OCI-LY3 (cell line): ENCODE measurements at regions not wholly inside any gene's neighbourhood (a gene's known extent, or its start where the extent isn't known, plus 50 kb on each side); places are given as distances from the start of the nearest gene placed in this dataset.
A peak's percentile ranks its signal among the peaks of the same experiment; 100 is the strongest.

Source experiments
- H2AFZ ChIP-seq: fragments of 200-600, 300-600 bp; shearing (Covaris generic); 2 replicates; pipeline ENCODE4 v1.6.0; 2014; ENCODE audit warnings: antibody characterized with exemption, low read depth, low read length
- H3K27ac ChIP-seq: fragments of 200-600, 300-600 bp; sonication (generic); 2 replicates; pipeline ENCODE4 v1.5.1; 2014; ENCODE audit warnings: mild to moderate bottlenecking, low read length, moderate library complexity, mixed read lengths
- H3K27me3 ChIP-seq: fragments of 200-600, 300-600 bp; sonication (generic); 2 replicates; pipeline ENCODE4 v1.6.1; 2014; ENCODE audit warnings: low read depth, low read length, mixed read lengths
- H3K36me3 ChIP-seq: fragments of 200-600, 300-600 bp; sonication (generic); replicated peaks from 2 replicates; pipeline ENCODE3; 2014; ENCODE audit warnings: low read depth, low read length, mixed read lengths
- H3K4me1 ChIP-seq: fragments of 300-600, 200-600 bp; sonication (generic); 2 replicates; pipeline ENCODE4 v1.6.1; 2014; ENCODE audit warnings: low read length, mixed read lengths
- H3K4me2 ChIP-seq: fragments of 200-600, 300-600 bp; sonication (generic); 2 replicates; pipeline ENCODE4 v1.6.1; 2014; ENCODE audit warnings: low read length, mixed read lengths
- H3K4me3 ChIP-seq: fragments of 300-600, 200-600 bp; sonication (generic); 2 replicates; pipeline ENCODE4 v1.5.1; 2014; ENCODE audit warnings: antibody characterized with exemption, mild to moderate bottlenecking, low read length, moderate library complexity
- H3K79me2 ChIP-seq: fragments of 300-600, 200-600 bp; shearing (Covaris generic); 2 replicates; pipeline ENCODE4 v1.6.1; 2014; ENCODE audit warnings: mild to moderate bottlenecking, low read length, mixed read lengths
- H3K9ac ChIP-seq: fragments of 300-600, 200-600 bp; shearing (Covaris generic); 2 replicates; pipeline ENCODE4 v1.6.0; 2014; ENCODE audit warnings: mild to moderate bottlenecking, low read length, moderate library complexity
- H3K9me3 ChIP-seq: fragments of 200-600, 300-600 bp; shearing (Covaris generic); 2 replicates; pipeline ENCODE4 v1.6.1; 2014; ENCODE audit warnings: low read length, mixed read lengths; ENCODE audit not compliant: insufficient read depth
- H4K20me1 ChIP-seq: fragments of 200-600, 300-600 bp; sonication (generic); 2 replicates; pipeline ENCODE4 v1.6.1; 2016; ENCODE audit warnings: low read length, mixed read lengths; ENCODE audit not compliant: insufficient read depth
- EZH2phosphoT487 ChIP-seq: fragments of 200-600 bp; shearing (Covaris generic); IDR thresholded peaks from 2 replicates; pipeline ENCODE4 v1.6.1; 2018; ENCODE audit warnings: antibody characterized with exemption, mixed run types, low read depth
- TF ChIP-seq, protein P1 (sequence below): fragments of 200-600, 300-600 bp; sonication (generic); IDR thresholded peaks from 2 replicates; pipeline ENCODE4 v1.5.1; 2014; ENCODE audit warnings: antibody characterized with exemption, low read length, low read depth

- H3K79me2 ChIP-seq, result no peaks in the 10 kb centered on the region
- H4K20me1 ChIP-seq, result no peaks in the 10 kb centered on the region
- no peak overlapping the region for H3K9ac ChIP-seq
- no peak overlapping the region for H3K27ac ChIP-seq
- no peaks in the 10 kb centered on the region for H3K4me1 ChIP-seq
- TF ChIP-seq, protein P1, sequence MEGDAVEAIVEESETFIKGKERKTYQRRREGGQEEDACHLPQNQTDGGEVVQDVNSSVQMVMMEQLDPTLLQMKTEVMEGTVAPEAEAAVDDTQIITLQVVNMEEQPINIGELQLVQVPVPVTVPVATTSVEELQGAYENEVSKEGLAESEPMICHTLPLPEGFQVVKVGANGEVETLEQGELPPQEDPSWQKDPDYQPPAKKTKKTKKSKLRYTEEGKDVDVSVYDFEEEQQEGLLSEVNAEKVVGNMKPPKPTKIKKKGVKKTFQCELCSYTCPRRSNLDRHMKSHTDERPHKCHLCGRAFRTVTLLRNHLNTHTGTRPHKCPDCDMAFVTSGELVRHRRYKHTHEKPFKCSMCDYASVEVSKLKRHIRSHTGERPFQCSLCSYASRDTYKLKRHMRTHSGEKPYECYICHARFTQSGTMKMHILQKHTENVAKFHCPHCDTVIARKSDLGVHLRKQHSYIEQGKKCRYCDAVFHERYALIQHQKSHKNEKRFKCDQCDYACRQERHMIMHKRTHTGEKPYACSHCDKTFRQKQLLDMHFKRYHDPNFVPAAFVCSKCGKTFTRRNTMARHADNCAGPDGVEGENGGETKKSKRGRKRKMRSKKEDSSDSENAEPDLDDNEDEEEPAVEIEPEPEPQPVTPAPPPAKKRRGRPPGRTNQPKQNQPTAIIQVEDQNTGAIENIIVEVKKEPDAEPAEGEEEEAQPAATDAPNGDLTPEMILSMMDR, result no peak
- TF ChIP-seq EZH2phosphoT487, result no peak
- H3K9me3 ChIP-seq, result no peaks in the 10 kb centered on the region
- H3K36me3 ChIP-seq, result no peaks in the 10 kb centered on the region
- no peak overlapping the region for H2AFZ ChIP-seq
- no peak overlapping the region for H3K4me3 ChIP-seq
- no peak overlapping the region for H3K4me2 ChIP-seq
- no peaks in the 10 kb centered on the region for H3K27me3 ChIP-seq
These were observed 254.3 kb downstream of the NDFIP2 start for GRCh38 chr13:79735228-79735627.

DNA sequence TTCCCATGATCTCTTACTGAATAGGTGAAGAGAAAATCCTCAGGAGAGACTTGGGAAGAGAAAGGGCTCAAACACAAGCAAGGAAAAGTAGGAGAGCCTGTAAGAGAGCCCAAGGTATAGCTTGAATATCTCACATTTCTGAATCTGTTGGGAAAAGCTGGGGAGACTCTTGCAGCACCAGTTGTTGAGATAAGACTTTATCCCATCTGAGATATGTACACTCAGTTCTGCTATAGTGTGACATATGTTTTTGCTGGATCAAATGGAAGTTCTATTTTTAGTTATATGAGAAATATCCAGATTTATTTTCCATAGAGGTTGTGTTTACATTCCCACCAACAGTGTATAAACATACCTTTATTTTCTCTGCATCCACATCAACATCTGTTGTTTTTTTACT lies 246.1 kb downstream of the NDFIP2 start:
- Histone ChIP-seq H3K79me2 (no peaks in the 10 kb centered on the region), H3K27me3 (no peaks in the 10 kb centered on the region), H3K27ac (no peak overlapping the region), H2AFZ (no peak overlapping the region), H3K9ac (no peak overlapping the region), H3K4me3 (no peak overlapping the region), H3K4me2 (no peak overlapping the region), H3K4me1 (no peaks in the 10 kb centered on the region; the same call in 1 of the 2 replicates), H3K36me3 (no peaks in the 10 kb centered on the region), H3K9me3 (no peaks in the 10 kb centered on the region), H4K20me1 (no peaks in the 10 kb centered on the region)
- TF ChIP-seq, protein P1, result no peak
- TF ChIP-seq EZH2phosphoT487, result no peak

GRCh38 chr13:79725841-79726240 lies 244.9 kb downstream of the NDFIP2 start:
- TF ChIP-seq, protein P1, result no peak
- TF ChIP-seq EZH2phosphoT487, result no peak

GRCh38 chr13:79724348-79725103 lies 243.6 kb downstream of the NDFIP2 start:
- Histone ChIP-seq H3K9me3 (no peaks in the 10 kb centered on the region), H3K4me2 (no peak overlapping the region), H4K20me1 (no peaks in the 10 kb centered on the region), H3K4me1 (no peaks in the 10 kb centered on the region; the same call in 1 of the 2 replicates), H3K9ac (no peak overlapping the region), H3K4me3 (no peak overlapping the region), H2AFZ (no peak overlapping the region), H3K36me3 (no peaks in the 10 kb centered on the region), H3K27me3 (no peaks in the 10 kb centered on the region), H3K27ac (no peak overlapping the region), H3K79me2 (no peaks in the 10 kb centered on the region)
- no peak for TF ChIP-seq EZH2phosphoT487
- TF ChIP-seq, protein P1, result no peak

More at GRCh38 chr13:79725841-79726240, 244.9 kb downstream of the NDFIP2 start:
- no peak overlapping the region for H3K4me3 ChIP-seq
- no peak overlapping the region for H3K9ac ChIP-seq
- H3K27me3 ChIP-seq, result no peaks in the 10 kb centered on the region
- no peaks in the 10 kb centered on the region for H3K79me2 ChIP-seq
- peak overlapping the region; percentile 41 for H2AFZ ChIP-seq
- H3K27ac ChIP-seq, result no peak overlapping the region
- 0 out of 2 replicates have a peak overlapping the region, but pooled peaks have one; percentile 9 for H3K4me2 ChIP-seq
- H3K36me3 ChIP-seq, result no peaks in the 10 kb centered on the region
- H3K9me3 ChIP-seq, result no peaks in the 10 kb centered on the region
- no peaks in the 10 kb centered on the region; the same call in 1 of the 2 replicates for H3K4me1 ChIP-seq
- H4K20me1 ChIP-seq, result no peaks in the 10 kb centered on the region
